Osteocyte (in vitro differentiated cells): ENCODE measurements at regions not wholly inside any gene's neighbourhood (a gene's known extent, or its start where the extent isn't known, plus 50 kb on each side); places are given as distances from the start of the nearest gene placed in this dataset.

Experiments used
- DNase-seq: peaks from one replicate; pipeline ENCODE4 v3.0.0; 2021; ENCODE audit warnings: mixed read lengths; ENCODE audit not compliant: unreplicated experiment; ENCODE audit errors: extremely low spot score
- H3K27ac Mint-ChIP-seq: one replicate; pipeline ENCODE4 v1.8.0; 2021; ENCODE audit warnings: mild to moderate bottlenecking, mixed read lengths; ENCODE audit not compliant: unreplicated experiment
- H3K27me3 Mint-ChIP-seq: one replicate; pipeline ENCODE4 v1.8.0; 2021; ENCODE audit warnings: mixed read lengths; ENCODE audit not compliant: unreplicated experiment
- H3K36me3 Mint-ChIP-seq: one replicate; pipeline ENCODE4 v1.8.0; 2021; ENCODE audit warnings: mixed read lengths; ENCODE audit not compliant: unreplicated experiment
- H3K4me1 Mint-ChIP-seq: one replicate; pipeline ENCODE4 v1.8.0; 2021; ENCODE audit warnings: mixed read lengths; ENCODE audit not compliant: unreplicated experiment
- H3K4me3 Mint-ChIP-seq: one replicate; pipeline ENCODE4 v1.8.0; 2021; ENCODE audit warnings: mild to moderate bottlenecking, moderate library complexity, mixed read lengths; ENCODE audit not compliant: unreplicated experiment
- H3K9me3 Mint-ChIP-seq: one replicate; pipeline ENCODE4 v1.8.0; 2021; ENCODE audit warnings: mixed read lengths; ENCODE audit not compliant: unreplicated experiment
- TF ChIP-seq, protein P1 (sequence below): fragments of 200-600 bp; sonication (generic); IDR thresholded peaks from 2 replicates; pipeline ENCODE4 v1.5.0; 2021; ENCODE audit warnings: antibody characterized with exemption, mild to moderate bottlenecking, moderate library complexity

GRCh38 chr15:69862540-69862939 lies 235.2 kb downstream of the TLE3 start:
- no peak overlapping the region for H3K27ac Mint-ChIP-seq
- no peaks in the 10 kb centered on the region for H3K36me3 Mint-ChIP-seq
- H3K4me3 Mint-ChIP-seq = no peak overlapping the region
- TF ChIP-seq, protein P1, sequence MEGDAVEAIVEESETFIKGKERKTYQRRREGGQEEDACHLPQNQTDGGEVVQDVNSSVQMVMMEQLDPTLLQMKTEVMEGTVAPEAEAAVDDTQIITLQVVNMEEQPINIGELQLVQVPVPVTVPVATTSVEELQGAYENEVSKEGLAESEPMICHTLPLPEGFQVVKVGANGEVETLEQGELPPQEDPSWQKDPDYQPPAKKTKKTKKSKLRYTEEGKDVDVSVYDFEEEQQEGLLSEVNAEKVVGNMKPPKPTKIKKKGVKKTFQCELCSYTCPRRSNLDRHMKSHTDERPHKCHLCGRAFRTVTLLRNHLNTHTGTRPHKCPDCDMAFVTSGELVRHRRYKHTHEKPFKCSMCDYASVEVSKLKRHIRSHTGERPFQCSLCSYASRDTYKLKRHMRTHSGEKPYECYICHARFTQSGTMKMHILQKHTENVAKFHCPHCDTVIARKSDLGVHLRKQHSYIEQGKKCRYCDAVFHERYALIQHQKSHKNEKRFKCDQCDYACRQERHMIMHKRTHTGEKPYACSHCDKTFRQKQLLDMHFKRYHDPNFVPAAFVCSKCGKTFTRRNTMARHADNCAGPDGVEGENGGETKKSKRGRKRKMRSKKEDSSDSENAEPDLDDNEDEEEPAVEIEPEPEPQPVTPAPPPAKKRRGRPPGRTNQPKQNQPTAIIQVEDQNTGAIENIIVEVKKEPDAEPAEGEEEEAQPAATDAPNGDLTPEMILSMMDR = no peak
- H3K4me1 Mint-ChIP-seq = peaks cover 19% of the 10 kb centered on the region
- no peak for DNase-seq
- H3K27me3 Mint-ChIP-seq = peaks cover 4% of the 10 kb centered on the region
- H3K9me3 Mint-ChIP-seq = no peaks in the 10 kb centered on the region

- Mint-ChIP-seq H3K27me3 (peaks cover 4% of the 10 kb centered on the region), H3K4me1 (peaks cover 19% of the 10 kb centered on the region), H3K4me3 (no peak overlapping the region), H3K9me3 (peaks cover 4% of the 10 kb centered on the region), H3K27ac (no peak overlapping the region), H3K36me3 (no peaks in the 10 kb centered on the region)
- TF ChIP-seq, protein P1 = no peak
- DNase-seq = no peak
Observed at GRCh38 chr15:69863446-69863845, 234.3 kb downstream of the TLE3 start.

DNA sequence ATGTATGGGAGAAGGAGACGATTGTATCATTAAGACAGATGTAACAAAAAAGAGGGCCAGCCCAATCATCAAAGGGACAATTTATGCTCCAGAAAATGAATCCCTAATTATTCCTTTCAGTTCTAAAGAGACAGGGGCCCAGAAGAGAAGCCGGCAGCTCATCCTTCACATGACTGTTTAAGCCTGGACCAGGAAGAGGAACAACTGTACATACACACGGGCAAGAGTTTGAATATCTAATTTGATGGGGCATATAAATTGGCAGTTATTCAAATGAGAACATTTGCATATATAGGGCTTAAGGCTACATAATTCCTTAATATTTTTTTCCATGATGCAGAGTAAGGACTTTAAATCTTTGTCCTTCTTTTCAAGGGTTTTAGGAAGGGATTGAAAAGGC lies 232.3 kb downstream of the TLE3 start:
- no peaks in the 10 kb centered on the region for H3K36me3 Mint-ChIP-seq
- TF ChIP-seq, protein P1 = no peak
- peaks cover 4% of the 10 kb centered on the region for H3K27me3 Mint-ChIP-seq
- peaks cover 4% of the 10 kb centered on the region for H3K9me3 Mint-ChIP-seq
- H3K27ac Mint-ChIP-seq = no peak overlapping the region
- no peak overlapping the region for H3K4me3 Mint-ChIP-seq
- no peak for DNase-seq
- peaks cover 19% of the 10 kb centered on the region for H3K4me1 Mint-ChIP-seq

DNA sequence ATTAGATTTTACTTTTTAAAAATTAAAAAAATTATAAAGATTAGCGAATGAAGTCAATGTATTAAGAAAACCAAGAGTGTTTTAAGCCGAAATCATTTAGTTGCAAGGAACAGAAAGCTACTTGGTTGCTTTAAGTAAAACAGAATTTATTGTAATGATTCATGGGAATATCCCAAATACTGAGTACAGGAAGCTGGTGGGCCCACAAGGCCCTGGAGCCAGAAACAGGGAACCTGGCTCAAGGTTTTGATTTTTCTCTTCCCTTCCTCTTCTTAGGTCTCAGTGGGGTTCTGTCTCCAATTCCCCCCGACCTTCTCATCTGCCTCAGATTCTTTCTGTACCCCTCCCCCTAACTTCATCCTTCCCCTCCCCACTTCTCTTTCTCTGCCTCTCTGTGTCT lies 229.0 kb downstream of the TLE3 start:
- DNase-seq = no peak
- Mint-ChIP-seq H3K4me3 (no peak overlapping the region), H3K4me1 (no peaks in the 10 kb centered on the region), H3K9me3 (peaks cover 12% of the 10 kb centered on the region), H3K36me3 (no peaks in the 10 kb centered on the region), H3K27me3 (peaks cover 13% of the 10 kb centered on the region), H3K27ac (no peak overlapping the region)
- TF ChIP-seq, protein P1 = no peak

- no peak for DNase-seq
- Mint-ChIP-seq H3K4me1 (no peaks in the 10 kb centered on the region), H3K9me3 (peaks cover 17% of the 10 kb centered on the region), H3K4me3 (no peak overlapping the region), H3K27ac (no peak overlapping the region), H3K27me3 (peaks cover 15% of the 10 kb centered on the region), H3K36me3 (no peaks in the 10 kb centered on the region)
- TF ChIP-seq, protein P1 = no peak
Observed at GRCh38 chr15:69869291-69869690, 228.4 kb downstream of the TLE3 start.
